GM18511 (cell line): ENCODE measurements at regions not wholly inside any gene's neighbourhood (a gene's known extent, or its start where the extent isn't known, plus 50 kb on each side); places are given as distances from the start of the nearest gene placed in this dataset.

Source experiments
- ATAC-seq: cut with Tn5 transposase; IDR thresholded peaks from one replicate; pipeline ENCODE4 v1.9.1; 2021; ENCODE audit warnings: mild to moderate bottlenecking, moderate library complexity; ENCODE audit not compliant: unreplicated experiment

- no peak for ATAC-seq
These were observed 117.2 kb downstream of the SLC25A24 start for GRCh38 chr1:108082738-108083562.

- ATAC-seq, result no peak
These were observed 117.0 kb upstream of the VAV3 start for GRCh38 chr1:108082001-108082400.

DNA sequence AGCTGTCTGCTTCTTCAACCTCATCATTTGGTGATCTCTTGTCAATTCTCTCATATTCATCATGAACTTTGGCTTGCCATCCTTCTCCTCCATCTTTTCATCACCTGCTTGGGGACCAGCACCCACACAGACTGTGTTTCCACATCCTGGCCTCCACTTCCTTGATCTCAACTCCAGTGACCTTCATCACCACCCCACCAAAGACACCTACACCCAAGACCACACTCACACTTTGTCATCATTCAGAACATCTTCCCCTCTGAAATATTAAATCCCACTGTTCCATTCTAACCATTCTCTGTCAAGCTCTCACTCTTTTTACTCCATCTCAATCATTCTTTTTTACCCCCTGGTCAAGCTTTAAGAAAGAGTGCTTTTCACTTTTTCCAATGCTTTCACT lies 115.5 kb upstream of the VAV3 start:
- ATAC-seq, result no peak

GRCh38 chr1:108079440-108080025 lies 114.6 kb upstream of the VAV3 start:
- ATAC-seq, result no peak

DNA sequence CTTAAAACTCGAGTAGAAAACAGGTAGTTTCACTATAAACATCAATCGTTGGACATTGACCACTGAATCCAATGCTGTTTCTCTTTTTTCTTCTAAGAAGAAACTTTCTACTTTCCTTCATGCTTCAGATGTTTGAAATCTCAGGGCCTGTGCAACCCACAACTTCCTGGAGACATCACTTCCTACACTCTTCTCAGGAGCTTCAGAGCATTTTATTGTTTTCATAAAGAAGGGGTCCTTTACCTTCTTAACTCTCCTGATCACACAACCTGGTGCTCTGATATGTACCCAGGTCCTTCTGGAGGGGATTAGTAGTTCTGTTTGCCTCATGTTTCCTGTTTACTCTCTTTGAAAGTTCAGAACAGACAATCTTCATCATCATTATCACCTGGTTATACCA lies 113.0 kb upstream of the VAV3 start:
- ATAC-seq, result no peak

DNA sequence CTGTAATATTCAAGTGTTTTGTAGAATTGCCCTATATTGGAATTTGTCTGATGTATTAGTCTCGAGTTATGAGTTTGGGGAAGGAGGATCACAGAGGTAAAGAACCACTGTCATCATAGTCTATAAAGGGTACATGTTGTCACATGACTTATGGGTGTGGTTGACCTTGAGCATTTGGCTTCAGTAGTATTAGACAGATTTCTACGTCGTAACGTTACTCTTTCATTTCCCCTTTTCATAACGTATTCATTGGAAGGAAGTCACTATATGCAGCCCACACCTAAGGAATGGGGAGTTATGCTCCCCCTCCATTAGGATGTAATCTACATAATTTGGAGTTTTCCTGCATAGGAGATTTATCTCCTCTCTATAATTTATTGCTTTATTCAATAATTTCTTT lies 110.1 kb upstream of the VAV3 start:
- ATAC-seq, result peak; percentile 79

- ATAC-seq, result no peak
These were observed 107.8 kb upstream of the VAV3 start for GRCh38 chr1:108072776-108073175.

GRCh38 chr1:108072212-108072611 lies 107.2 kb upstream of the VAV3 start:
- no peak for ATAC-seq

DNA sequence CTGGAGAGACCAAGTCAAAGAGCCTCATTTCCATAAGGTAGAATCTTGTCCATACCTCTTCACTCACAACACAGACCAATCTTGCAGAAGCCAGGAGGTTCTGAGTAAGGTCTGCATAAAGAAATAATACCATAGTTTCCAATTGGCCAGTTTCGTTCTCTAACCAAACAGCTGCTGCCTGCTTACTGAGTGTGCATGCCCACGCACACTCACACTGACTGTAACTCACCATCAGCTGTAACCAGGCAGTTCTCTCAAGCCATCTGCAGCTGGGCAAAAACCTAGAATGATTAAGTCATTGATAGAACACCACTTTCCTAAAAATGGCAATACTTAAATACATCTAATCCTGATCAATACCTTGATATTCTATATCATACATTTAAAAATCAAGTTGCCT lies 106.6 kb upstream of the VAV3 start:
- no peak for ATAC-seq

GRCh38 chr1:108070662-108071061 lies 105.7 kb upstream of the VAV3 start:
- no peak for ATAC-seq

- ATAC-seq, result no peak
These were observed 103.0 kb upstream of the VAV3 start for GRCh38 chr1:108067884-108068540.

DNA sequence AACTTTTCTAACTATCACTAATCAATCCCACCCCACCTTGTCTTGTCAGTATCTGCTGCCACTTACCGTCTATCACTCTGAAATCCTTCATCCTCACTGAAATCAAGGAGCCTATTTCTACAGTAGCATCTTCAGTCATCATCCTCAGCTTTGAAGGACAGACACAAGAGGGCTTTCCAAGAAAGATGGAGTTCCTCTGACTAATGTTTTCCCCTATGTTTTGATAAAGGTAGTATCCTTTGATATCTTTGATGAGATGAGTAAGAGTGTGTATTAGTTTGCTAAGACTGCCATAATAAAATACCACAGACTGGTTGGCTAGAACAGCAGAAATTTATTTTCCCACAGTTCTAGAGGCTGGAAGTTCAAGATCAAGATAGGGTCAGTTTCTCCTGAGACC lies 101.8 kb upstream of the VAV3 start:
- no peak for ATAC-seq

- ATAC-seq, result no peak
These were observed 99.3 kb upstream of the VAV3 start for GRCh38 chr1:108064255-108064654.

GRCh38 chr1:108063703-108064102 lies 98.7 kb upstream of the VAV3 start:
- ATAC-seq, result no peak

GRCh38 chr1:108059945-108060344 lies 95.0 kb upstream of the VAV3 start:
- ATAC-seq, result no peak

GRCh38 chr1:108057541-108057940 lies 92.6 kb upstream of the VAV3 start:
- ATAC-seq, result no peak

DNA sequence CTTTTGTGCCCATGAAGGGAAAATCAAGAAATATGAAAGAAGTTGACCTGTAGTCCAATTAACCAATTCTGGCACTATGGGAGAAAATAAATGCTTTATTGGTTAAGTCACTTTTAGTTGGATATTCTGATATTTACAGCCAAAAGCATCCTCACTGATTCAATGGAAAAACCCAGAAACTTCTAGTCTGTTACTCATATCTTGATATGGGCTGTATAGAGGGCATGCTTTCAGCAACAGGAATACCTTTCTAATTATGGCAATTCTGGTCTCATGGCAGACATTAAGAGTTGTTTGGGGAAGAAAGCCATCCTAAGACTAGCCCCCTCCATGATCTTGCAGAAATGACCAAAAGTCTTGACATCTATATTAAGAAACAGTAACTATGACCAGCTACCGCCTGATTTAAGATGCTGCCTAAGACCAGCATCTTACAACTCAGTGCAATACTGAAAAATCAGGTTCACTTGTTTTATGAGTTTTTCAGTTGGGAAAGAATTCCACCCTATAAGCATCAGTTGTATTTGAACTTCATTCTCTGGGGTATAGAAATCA lies 91.5 kb upstream of the VAV3 start:
- no peak for ATAC-seq

DNA sequence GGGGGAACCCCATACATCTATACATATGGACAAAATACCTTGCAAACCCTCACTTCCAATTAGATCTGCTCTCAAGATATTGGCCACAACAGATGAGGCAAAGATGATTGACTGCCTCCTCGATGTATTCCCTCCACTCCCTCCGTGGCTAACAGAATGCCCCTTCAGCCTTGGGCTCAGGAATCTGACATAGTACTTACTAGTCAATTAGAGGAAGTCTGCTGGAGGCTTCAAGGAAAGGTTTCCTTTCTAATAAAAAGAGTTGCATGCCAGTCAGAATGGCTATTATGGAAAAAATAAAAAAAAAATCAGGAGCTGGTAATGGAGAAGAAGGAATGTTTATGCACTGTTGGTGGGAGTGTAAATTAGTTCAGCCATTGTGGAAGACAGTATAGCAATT lies 90.4 kb upstream of the VAV3 start:
- no peak for ATAC-seq

DNA sequence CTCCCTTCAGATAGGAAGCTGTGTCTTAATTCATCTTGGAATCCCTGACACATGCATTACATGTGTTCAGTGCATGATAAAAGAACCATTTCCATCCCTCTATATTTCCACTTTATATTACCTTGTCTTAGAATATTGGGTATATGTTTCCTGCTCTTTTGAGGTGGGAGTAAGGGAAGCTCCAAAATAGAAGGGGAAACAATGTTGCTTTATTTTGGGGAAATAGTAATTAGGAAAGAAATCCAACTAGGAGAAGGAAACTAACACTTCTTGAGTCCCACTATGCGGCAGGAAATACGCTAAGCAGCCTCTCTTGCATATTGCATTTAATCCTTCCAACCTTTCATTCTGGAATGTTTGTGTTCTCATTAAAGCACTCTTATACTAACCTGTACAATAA lies 89.4 kb upstream of the VAV3 start:
- ATAC-seq, result no peak

GRCh38 chr1:108053270-108054013 lies 88.5 kb upstream of the VAV3 start:
- no peak for ATAC-seq
